ENCODE measurements at regions not wholly inside any gene's neighbourhood (a gene's known extent, or its start where the extent isn't known, plus 50 kb on each side); places are given as distances from the start of the nearest gene placed in this dataset.

DNA sequence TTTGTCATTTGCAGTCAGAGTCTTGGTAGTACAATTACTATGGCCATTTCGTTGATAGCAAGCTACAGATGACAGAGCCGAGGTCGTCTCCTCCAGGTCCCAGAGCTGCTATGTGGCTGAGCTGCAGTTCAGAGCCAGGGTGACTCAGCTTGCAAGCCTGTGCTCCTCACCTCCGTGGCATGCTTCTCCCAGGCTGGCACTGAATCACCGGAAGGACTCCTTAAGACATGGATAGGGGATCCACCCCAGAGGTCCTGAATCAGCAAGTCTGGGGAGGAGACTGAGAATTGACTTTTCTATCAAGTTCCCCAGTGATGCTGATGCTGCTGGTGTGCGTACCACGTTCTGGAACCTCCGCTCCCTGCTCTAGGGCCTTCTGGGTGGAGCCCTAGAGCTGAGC is 291.2 kb downstream of the CDH26 start (continued):
- TF ChIP-seq, protein P1, sequence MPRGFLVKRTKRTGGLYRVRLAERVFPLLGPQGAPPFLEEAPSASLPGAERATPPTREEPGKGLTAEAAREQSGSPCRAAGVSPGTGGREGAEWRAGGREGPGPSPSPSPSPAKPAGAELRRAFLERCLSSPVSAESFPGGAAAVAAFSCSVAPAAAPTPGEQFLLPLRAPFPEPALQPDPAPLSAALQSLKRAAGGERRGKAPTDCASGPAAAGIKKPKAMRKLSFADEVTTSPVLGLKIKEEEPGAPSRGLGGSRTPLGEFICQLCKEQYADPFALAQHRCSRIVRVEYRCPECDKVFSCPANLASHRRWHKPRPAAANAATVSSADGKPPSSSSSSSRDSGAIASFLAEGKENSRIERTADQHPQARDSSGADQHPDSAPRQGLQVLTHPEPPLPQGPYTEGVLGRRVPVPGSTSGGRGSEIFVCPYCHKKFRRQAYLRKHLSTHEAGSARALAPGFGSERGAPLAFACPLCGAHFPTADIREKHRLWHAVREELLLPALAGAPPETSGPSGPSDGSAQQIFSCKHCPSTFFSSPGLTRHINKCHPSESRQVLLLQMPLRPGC (tag by site-specific recombination; IDR thresholded peaks at IDR 0.05) = no peak
- TF ChIP-seq ZNF354C (tag by site-specific recombination; IDR thresholded peaks at IDR 0.05; ENCODE audit: borderline replicate concordance, low read depth) (no peak), ZNF654 (tag by site-specific recombination; IDR thresholded peaks at IDR 0.05; ENCODE audit: low read depth) (no peak), KLF7 (tag by site-specific recombination; IDR thresholded peaks at IDR 0.05; ENCODE audit: borderline replicate concordance) (no peak)

DNA sequence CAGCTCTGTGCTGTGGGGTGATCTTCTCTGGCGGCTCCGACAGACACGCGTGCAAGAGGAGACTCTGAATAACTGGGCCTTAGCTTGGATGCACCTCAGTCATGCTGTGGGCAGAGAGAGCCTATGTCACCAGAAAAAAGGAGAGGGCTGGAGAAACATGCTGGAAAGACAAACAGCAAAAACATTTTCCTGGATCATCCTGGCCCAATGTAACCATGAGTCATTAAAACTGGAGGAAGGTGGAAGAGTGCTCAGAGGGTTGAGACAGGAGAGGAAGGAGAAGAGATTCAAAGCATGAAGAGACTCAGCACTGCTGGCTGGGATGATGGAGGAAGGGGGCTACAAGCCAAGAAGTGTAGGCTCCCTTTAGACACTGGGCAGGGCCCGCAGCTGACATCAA is 292.0 kb downstream of the CDH26 start:
- H3K9me3 ChIP-seq (ENCODE audit: control insufficient read depth, insufficient read depth, low read depth, low read length) = no peaks in the 10 kb centered on the region
- CTCF ChIA-PET = interaction anchor here (1.7 to 1.9 kb wide), 2 partner anchors 11 to 13 kb away, joined by 5 to 6 read pairs; no protein-coding TSS in a partner anchor
- H3K4me1 ChIP-seq (ENCODE audit: control insufficient read depth, insufficient read depth, low read length) = no peaks in the 10 kb centered on the region
- H3K27ac ChIP-seq (ENCODE audit: extremely low read depth, low read depth, low read length) = no peak overlapping the region
- TF ChIP-seq ZNF776 (tag by site-specific recombination; IDR thresholded peaks at IDR 0.05; ENCODE audit: borderline replicate concordance) = no peak
- no peak for TF ChIP-seq ZNF394 (tag by site-specific recombination; IDR thresholded peaks at IDR 0.05; ENCODE audit: borderline replicate concordance)
- no peak for TF ChIP-seq ZNF292 (tag by site-specific recombination; IDR thresholded peaks at IDR 0.05; ENCODE audit: borderline replicate concordance, low read depth)
- TF ChIP-seq, protein P2, sequence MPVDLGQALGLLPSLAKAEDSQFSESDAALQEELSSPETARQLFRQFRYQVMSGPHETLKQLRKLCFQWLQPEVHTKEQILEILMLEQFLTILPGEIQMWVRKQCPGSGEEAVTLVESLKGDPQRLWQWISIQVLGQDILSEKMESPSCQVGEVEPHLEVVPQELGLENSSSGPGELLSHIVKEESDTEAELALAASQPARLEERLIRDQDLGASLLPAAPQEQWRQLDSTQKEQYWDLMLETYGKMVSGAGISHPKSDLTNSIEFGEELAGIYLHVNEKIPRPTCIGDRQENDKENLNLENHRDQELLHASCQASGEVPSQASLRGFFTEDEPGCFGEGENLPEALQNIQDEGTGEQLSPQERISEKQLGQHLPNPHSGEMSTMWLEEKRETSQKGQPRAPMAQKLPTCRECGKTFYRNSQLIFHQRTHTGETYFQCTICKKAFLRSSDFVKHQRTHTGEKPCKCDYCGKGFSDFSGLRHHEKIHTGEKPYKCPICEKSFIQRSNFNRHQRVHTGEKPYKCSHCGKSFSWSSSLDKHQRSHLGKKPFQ (tag by site-specific recombination; IDR thresholded peaks at IDR 0.05) = no peak
- no peak for TF ChIP-seq ZXDB (tag by site-specific recombination; IDR thresholded peaks at IDR 0.05)
- TF ChIP-seq ZNF23 (tag by site-specific recombination; IDR thresholded peaks at IDR 0.05; ENCODE audit: borderline replicate concordance) = no peak
- no peak for TF ChIP-seq ZNF404 (tag by site-specific recombination; IDR thresholded peaks at IDR 0.05)
- TF ChIP-seq KLF1 (tag by site-specific recombination; IDR thresholded peaks at IDR 0.05) = no peak
- no peak for TF ChIP-seq GLI2 (tag by site-specific recombination; IDR thresholded peaks at IDR 0.05; ENCODE audit: borderline replicate concordance, low read depth)
- no peak for TF ChIP-seq ZNF654 (tag by site-specific recombination; IDR thresholded peaks at IDR 0.05; ENCODE audit: low read depth)
- TF ChIP-seq ZNF600 (tag by site-specific recombination; IDR thresholded peaks at IDR 0.05) = no peak
- no peak for TF ChIP-seq ZNF221 (tag by site-specific recombination; IDR thresholded peaks at IDR 0.05; ENCODE audit: borderline replicate concordance)
- TF ChIP-seq KLF10 (tag by site-specific recombination; IDR thresholded peaks at IDR 0.05) = no peak
- no peak for TF ChIP-seq ZFP41 (tag by site-specific recombination; IDR thresholded peaks at IDR 0.05; ENCODE audit: borderline replicate concordance)
- no peak for TF ChIP-seq PRDM1 (tag by site-specific recombination; IDR thresholded peaks at IDR 0.05)
- TF ChIP-seq MEIS1 (CRISPR knock-in tag; IDR thresholded peaks at IDR 0.05; ENCODE audit: borderline replicate concordance) = no peak
- TF ChIP-seq ZSCAN23 (tag by site-specific recombination; IDR thresholded peaks at IDR 0.05) = no peak
- no peak for TF ChIP-seq ZNF121 (tag by site-specific recombination; IDR thresholded peaks at IDR 0.05)
- H3K36me3 ChIP-seq (ENCODE audit: control insufficient read depth in 2 of 2, insufficient read depth in 1 of 2, low read length in 2 of 2) = no peaks in the 10 kb centered on the region
- POLR2A ChIA-PET = no interaction called here
- no peak overlapping the region for H3K4me3 ChIP-seq (ENCODE audit: low read depth, low read length)

DNA sequence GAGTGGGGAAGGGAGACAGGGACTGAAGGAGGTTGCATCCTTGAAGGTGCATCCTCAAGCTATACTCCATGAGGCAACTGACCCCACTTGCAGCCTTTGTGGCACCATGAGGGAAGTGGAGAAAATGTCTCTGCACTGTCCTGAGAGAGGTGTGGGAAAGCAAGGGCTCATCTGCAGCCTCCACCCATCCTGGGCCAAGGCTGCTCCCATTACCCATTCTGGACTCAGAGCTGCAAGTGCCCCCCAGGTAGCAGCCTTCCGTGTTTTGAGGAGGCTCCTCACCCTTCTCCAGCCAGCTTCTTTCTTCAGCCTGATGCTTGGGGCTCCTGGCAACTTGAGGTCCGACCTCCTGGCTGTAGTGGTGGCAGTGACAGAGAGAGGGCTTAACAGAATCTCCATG is 294.6 kb downstream of the CDH26 start:
- no peaks in the 10 kb centered on the region for H3K36me3 ChIP-seq (ENCODE audit: control insufficient read depth in 2 of 2, insufficient read depth in 1 of 2, low read length in 2 of 2)
- ChIA-PET CTCF (interaction anchor here (0.6 to 1.7 kb wide), 5 partner anchors 10 to 1824 kb away, joined by 3 to 7 read pairs (median 5); no protein-coding TSS in a partner anchor), POLR2A (no interaction called here)
- H3K4me1 ChIP-seq (ENCODE audit: control insufficient read depth, insufficient read depth, low read length) = no peaks in the 10 kb centered on the region
- H3K4me3 ChIP-seq (ENCODE audit: low read depth, low read length) = no peak overlapping the region
- no peaks in the 10 kb centered on the region for H3K9me3 ChIP-seq (ENCODE audit: control insufficient read depth, insufficient read depth, low read depth, low read length)
- H3K27ac ChIP-seq (ENCODE audit: extremely low read depth, low read depth, low read length) = no peak overlapping the region
- TF ChIP-seq SCRT2 (tag by site-specific recombination; IDR thresholded peaks at IDR 0.05) (no peak), SP7 (tag by site-specific recombination; IDR thresholded peaks at IDR 0.05) (no peak), ZNF473 (tag by site-specific recombination; IDR thresholded peaks at IDR 0.05) (no peak), ZNF292 (tag by site-specific recombination; IDR thresholded peaks at IDR 0.05; ENCODE audit: borderline replicate concordance, low read depth) (no peak), KLF8 (tag by site-specific recombination; IDR thresholded peaks at IDR 0.05) (no peak), ZNF433 (tag by site-specific recombination; IDR thresholded peaks at IDR 0.05; ENCODE audit: low read depth) (no peak), ZNF518A (tag by site-specific recombination; conservative IDR thresholded peaks at IDR 0.05; ENCODE audit: low read depth) (no peak), ZFP41 (tag by site-specific recombination; IDR thresholded peaks at IDR 0.05; ENCODE audit: borderline replicate concordance) (no peak)

Measured in HEK293 (cell line).